H1 (cell line): ENCODE measurements at regions not wholly inside any gene's neighbourhood (a gene's known extent, or its start where the extent isn't known, plus 50 kb on each side); places are given as distances from the start of the nearest gene placed in this dataset.

ENCODE experiments used
- CTCF ChIA-PET: fragments of 300-600 bp; sonication (Branson Sonifier 250); formaldehyde crosslinking; loops from one replicate; lab custom pipeline; 2021; ENCODE audit not compliant: partially characterized antibody; lab: Charles Lee
- POLR2A ChIA-PET: fragments of 300-600 bp; sonication (Branson Sonifier 250); formaldehyde crosslinking; loops from one replicate; lab custom pipeline; 2021; ENCODE audit warnings: inconsistent platforms; ENCODE audit not compliant: partially characterized antibody; lab: Charles Lee
- DNase-seq, 2 experiments: peaks; one replicate each; pipeline versions ENCODE4 v3.0.0 to v3.0.0-alpha.2; 2010 to 2022; ENCODE audit warnings: low spot score in 2 of 2, low read depth in 1 of 2, mixed read lengths in 1 of 2
- FAIRE-seq: peaks from 2 replicates; lab custom pipeline; 2011; peaks lifted over from hg19 to GRCh38; lab: Jason Lieb, UNC
- H2AFZ ChIP-seq: 2 replicates; pipeline ENCODE4 v1.8.1; 2012; ENCODE audit warnings: low read length, inconsistent platforms
- H2AK5ac ChIP-seq: 2 replicates; pipeline ENCODE4 v1.6.1; 2013; ENCODE audit warnings: low read depth, low read length
- H2BK120ac ChIP-seq: replicated peaks from 2 replicates; pipeline ENCODE3; 2013; ENCODE audit warnings: low read depth, low read length, inconsistent platforms
- H2BK12ac ChIP-seq: 2 replicates; pipeline ENCODE4 v1.6.1; 2013; ENCODE audit warnings: low read depth, low read length
- H2BK15ac ChIP-seq: 2 replicates; pipeline ENCODE4 v1.6.1; 2013; ENCODE audit warnings: low read length
- H2BK20ac ChIP-seq: 2 replicates; pipeline ENCODE4 v1.6.1; 2013; ENCODE audit warnings: low read length
- H2BK5ac ChIP-seq: 2 replicates; pipeline ENCODE4 v1.6.1; 2013; ENCODE audit warnings: low read depth, low read length
- H3K14ac ChIP-seq: 2 replicates; pipeline ENCODE4 v1.6.1; 2013; ENCODE audit warnings: inconsistent platforms; ENCODE audit not compliant: insufficient read length
- H3K18ac ChIP-seq: 2 replicates; pipeline ENCODE4 v1.6.1; 2013; ENCODE audit warnings: low read length; ENCODE audit errors: extremely low read depth
- H3K23ac ChIP-seq: 2 replicates; pipeline ENCODE4 v1.6.1; 2013; ENCODE audit warnings: inconsistent platforms; ENCODE audit not compliant: insufficient read length
- H3K23me2 ChIP-seq: 2 replicates; pipeline ENCODE4 v1.6.1; 2013; ENCODE audit warnings: low read depth, low read length
- H3K27ac ChIP-seq: 2 replicates; pipeline ENCODE4 v1.6.1; 2011; ENCODE audit warnings: low read depth, low read length, inconsistent platforms
- H3K27me3 ChIP-seq, 4 experiments: replicated peaks in 1 of 4; 1 replicate in 1 of 4; 2 replicates in 3 of 4; pipeline versions ENCODE4 v1.6.1 to v1.8.1; 2011 to 2013; ENCODE audit warnings: low read length in 3 of 4, mild to moderate bottlenecking in 3 of 4, inconsistent platforms in 2 of 4, mixed read lengths in 2 of 4, moderate library complexity in 1 of 4; ENCODE audit not compliant: control insufficient read depth in 3 of 4, insufficient read depth in 3 of 4; ENCODE audit errors: extremely low read depth in 1 of 4
- H3K36me3 ChIP-seq, 4 experiments: 2 replicates each; pipeline versions ENCODE4 v1.6.1 to v1.8.1; 2011 to 2013; ENCODE audit warnings: mild to moderate bottlenecking in 4 of 4, low read length in 3 of 4, moderate library complexity in 2 of 4, control low read depth in 1 of 4, inconsistent platforms in 1 of 4; ENCODE audit not compliant: insufficient read depth in 4 of 4, control insufficient read depth in 2 of 4
- H3K4ac ChIP-seq: replicated peaks from 2 replicates; pipeline ENCODE3; 2013; ENCODE audit warnings: low read length, low read depth, mixed read lengths, inconsistent platforms; ENCODE audit not compliant: insufficient read length
- H3K4me1 ChIP-seq, 4 experiments: replicated peaks in 1 of 4; 1 replicate in 1 of 4; 2 replicates in 3 of 4; pipeline versions ENCODE4 v1.6.1 to v1.8.1; 2011 to 2013; ENCODE audit warnings: low read length in 3 of 4, inconsistent platforms in 2 of 4, mixed read lengths in 1 of 4; ENCODE audit not compliant: insufficient read depth in 4 of 4, control insufficient read depth in 3 of 4
- H3K4me2 ChIP-seq, 2 experiments: 2 replicates each; pipeline versions ENCODE4 v1.6.1 to v1.8.1; 2011 to 2013; ENCODE audit warnings: low read depth in 2 of 2, low read length in 2 of 2, control low read depth in 1 of 2, inconsistent platforms in 1 of 2, mild to moderate bottlenecking in 1 of 2; ENCODE audit not compliant: insufficient read depth in 1 of 2
- H3K4me3 ChIP-seq, 4 experiments: fragments of 200-600, 300-600 bp in 1 of 4; sonication (generic), shearing (Covaris generic), sonication (Bioruptor Twin) in 1 of 4; 2 replicates each; pipeline versions ENCODE4 v1.5.1 to v1.8.1; 2011 to 2016; ENCODE audit warnings: low read length in 4 of 4, low read depth in 3 of 4, control low read depth in 2 of 4, inconsistent platforms in 2 of 4, mild to moderate bottlenecking in 2 of 4, mixed read lengths in 1 of 4, moderate library complexity in 1 of 4; ENCODE audit not compliant: insufficient read depth in 2 of 4; ENCODE audit errors: extremely low read depth in 1 of 4
- H3K56ac ChIP-seq: replicated peaks from 2 replicates; pipeline ENCODE3; 2013; ENCODE audit warnings: low read depth, mild to moderate bottlenecking, mixed read lengths, low read length, inconsistent platforms; ENCODE audit not compliant: insufficient read length
- H3K79me1 ChIP-seq: 2 replicates; pipeline ENCODE4 v1.6.1; 2013; ENCODE audit warnings: low read depth, low read length, control low read depth
- H3K79me2 ChIP-seq, 2 experiments: 2 replicates each; pipeline versions ENCODE4 v1.6.1 to v1.8.1; 2012 to 2013; ENCODE audit warnings: low read length in 2 of 2, mild to moderate bottlenecking in 2 of 2, inconsistent platforms in 1 of 2; ENCODE audit not compliant: insufficient read depth in 2 of 2, control insufficient read depth in 1 of 2
- H3K9ac ChIP-seq, 4 experiments: replicated peaks in 1 of 4; 1 replicate in 1 of 4; 2 replicates in 3 of 4; pipeline versions ENCODE4 v1.6.1 to v1.8.1; 2011 to 2013; ENCODE audit warnings: low read depth in 3 of 4, low read length in 3 of 4, control low read depth in 2 of 4, mild to moderate bottlenecking in 2 of 4, moderate library complexity in 2 of 4, inconsistent platforms in 1 of 4; ENCODE audit errors: extremely low read depth in 1 of 4
- H3K9me3 ChIP-seq, 2 experiments: 2 replicates each; pipeline versions ENCODE4 v1.6.1 to v1.8.1; 2012 to 2013; ENCODE audit warnings: mild to moderate bottlenecking in 2 of 2, moderate library complexity in 2 of 2, control low read depth in 1 of 2, inconsistent platforms in 1 of 2, low read depth in 1 of 2, low read length in 1 of 2, mixed read lengths in 1 of 2; ENCODE audit not compliant: insufficient read depth in 2 of 2
- H4K20me1 ChIP-seq, 2 experiments: replicated peaks in 1 of 2; 2 replicates each; pipeline versions ENCODE3 to v1.8.1; 2011 to 2013; ENCODE audit warnings: inconsistent platforms in 2 of 2, low read length in 2 of 2, mild to moderate bottlenecking in 1 of 2; ENCODE audit not compliant: insufficient read depth in 2 of 2, control insufficient read depth in 1 of 2
- H4K5ac ChIP-seq: 2 replicates; pipeline ENCODE4 v1.6.1; 2013; ENCODE audit warnings: low read length, low read depth, mixed read lengths, inconsistent platforms; ENCODE audit not compliant: insufficient read length
- H4K8ac ChIP-seq: 2 replicates; pipeline ENCODE4 v1.8.0; 2013; ENCODE audit warnings: mild to moderate bottlenecking, moderate library complexity, low read length, inconsistent platforms; ENCODE audit not compliant: insufficient read depth; ENCODE audit errors: extremely low read depth
- H4K91ac ChIP-seq: replicated peaks from 2 replicates; pipeline ENCODE3; 2013; ENCODE audit warnings: low read length, mixed read lengths, inconsistent platforms; ENCODE audit not compliant: insufficient read length
- EP300 ChIP-seq, 2 experiments: IDR thresholded peaks; 1 replicate in 1 of 2; 2 replicates in 1 of 2; pipeline ENCODE4 v1.6.1; 2011 to 2012; ENCODE audit warnings: low read depth in 2 of 2, low read length in 2 of 2, mild to moderate bottlenecking in 2 of 2, borderline replicate concordance in 1 of 2, inconsistent platforms in 1 of 2, moderate library complexity in 1 of 2
- GTF2F1 ChIP-seq: IDR thresholded peaks from 2 replicates; pipeline ENCODE4 v1.6.1; 2012; ENCODE audit warnings: low read depth, low read length, improper control_type of control experiment, borderline replicate concordance
- HDAC6 ChIP-seq: IDR thresholded peaks from one replicate; pipeline ENCODE4 v1.7.1; 2012; ENCODE audit warnings: low read depth, mild to moderate bottlenecking, inconsistent platforms, low read length, moderate library complexity
- JUND ChIP-seq: IDR thresholded peaks from 2 replicates; pipeline ENCODE4 v1.6.1; 2011; ENCODE audit warnings: mild to moderate bottlenecking, improper control_type of control experiment, low read length
- NANOG ChIP-seq: IDR thresholded peaks from 2 replicates; pipeline ENCODE4 v1.6.1; 2011; ENCODE audit warnings: low read length, low read depth, mild to moderate bottlenecking, inconsistent platforms; ENCODE audit not compliant: insufficient read depth, poor library complexity, severe bottlenecking
- NRF1 ChIP-seq: IDR thresholded peaks from 2 replicates; pipeline ENCODE4 v1.6.1; 2011; ENCODE audit warnings: mild to moderate bottlenecking, low read depth, low read length, improper control_type of control experiment
- PHF8 ChIP-seq: fragments of 200-600 bp; sonication (generic); conservative IDR thresholded peaks from 2 replicates; pipeline ENCODE4 v1.7.1; 2012; ENCODE audit warnings: low read depth, mild to moderate bottlenecking, inconsistent platforms, low read length, moderate library complexity
- RXRA ChIP-seq: IDR thresholded peaks from 2 replicates; pipeline ENCODE4 v1.6.1; 2011; ENCODE audit warnings: low read depth, mild to moderate bottlenecking, low read length, moderate library complexity; ENCODE audit not compliant: insufficient read depth
- SAP30 ChIP-seq: fragments of 300-600 bp; sonication (generic); IDR thresholded peaks from 2 replicates; pipeline ENCODE4 v1.7.1; 2012; ENCODE audit warnings: low read length, moderate library complexity, mild to moderate bottlenecking, inconsistent platforms; ENCODE audit not compliant: insufficient read depth, insufficient replicate concordance
- SUZ12 ChIP-seq: fragments of 200-600 bp; sonication (generic); IDR thresholded peaks from 2 replicates; pipeline ENCODE4 v1.6.1; 2012; ENCODE audit warnings: mild to moderate bottlenecking, inconsistent platforms, low read length, moderate library complexity, mixed read lengths
- TAF1 ChIP-seq: IDR thresholded peaks from 2 replicates; pipeline ENCODE4 v1.6.1; 2011; ENCODE audit warnings: mild to moderate bottlenecking, low read depth, low read length
- TAF7 ChIP-seq: optimal IDR thresholded peaks from 2 replicates; pipeline ENCODE3; 2011; ENCODE audit warnings: low read depth, mild to moderate bottlenecking, inconsistent platforms, low read length, moderate library complexity, borderline replicate concordance
- TCF12 ChIP-seq: IDR thresholded peaks from 2 replicates; pipeline ENCODE4 v1.6.1; 2011; ENCODE audit warnings: low read depth, mild to moderate bottlenecking, low read length
- WGBS, 2 experiments: shearing (Covaris generic) in 1 of 2; methylation state at CpG; one replicate each; pipeline versions ENCODE4 v1.1.6 to v1.1.7; 2013 to 2015; ENCODE audit warnings: low lambda C conversion rate in 2 of 2, mixed read lengths in 2 of 2, inconsistent platforms in 1 of 2, low coverage in 1 of 2, missing lambda C conversion rate in 1 of 2; ENCODE audit not compliant: insufficient replicate concordance in 2 of 2, insufficient coverage in 1 of 2, insufficient read length in 1 of 2; ENCODE audit errors: extremely low coverage in 1 of 2, missing lambda C conversion rate in 1 of 2; 5-methylcytosine and 5-hydroxymethylcytosine counted together

GRCh38 chrX:4397471-4397870, 684.0 kb upstream of the PRKX start:
- DNase-seq (no peak), FAIRE-seq (no peak)
- Histone ChIP-seq H3K14ac (no peak overlapping the region), H3K4me2 (no peak overlapping the region), H4K8ac (no peak overlapping the region), H3K79me1 (no peaks in the 10 kb centered on the region), H3K27me3 (no peaks in the 10 kb centered on the region), H2BK15ac (no peak overlapping the region), H2AFZ (no peak overlapping the region), H4K5ac (no peak overlapping the region), H3K27ac (no peak overlapping the region), H3K4me3 (no peak overlapping the region), H4K91ac (no peak overlapping the region), H3K56ac (no peak overlapping the region), H2BK12ac (no peak overlapping the region), H3K9me3 (no peaks in the 10 kb centered on the region), H3K4me1 (no peaks in the 10 kb centered on the region), H2BK120ac (no peak overlapping the region), H2BK20ac (no peak overlapping the region), H3K36me3 (no peaks in the 10 kb centered on the region), H3K23me2 (no peaks in the 10 kb centered on the region), H3K9ac (no peak overlapping the region), H2BK5ac (no peak overlapping the region), H2AK5ac (no peak overlapping the region), H3K79me2 (no peaks in the 10 kb centered on the region), H3K18ac (no peak overlapping the region), H3K23ac (no peak overlapping the region), H4K20me1 (no peaks in the 10 kb centered on the region), H3K4ac (no peak overlapping the region)
- TF ChIP-seq JUND (no peak), EP300 (IDR thresholded peaks at IDR 0.05; ENCODE audit: borderline replicate concordance in 1 of 2, low read depth in 2 of 2, low read length in 2 of 2) (no peak), NANOG (no peak), GTF2F1 (no peak), TCF12 (no peak), TAF1 (no peak), SAP30 (no peak), TAF7 (no peak), RXRA (no peak), NRF1 (no peak), PHF8 (no peak), HDAC6 (no peak), SUZ12 (no peak)
- ChIA-PET CTCF (no interaction called here), POLR2A (no interaction called here)
- WGBS, 2 experiments = 94% methylated on average over 2 of the region's 2 CpGs; no CpG with 5 or more reads in 1 of the 2 experiments
